NCI-H2107 treated with DMSO at 0.1 percent for 48 hours (cell line): ENCODE measurements at regions not wholly inside any gene's neighbourhood (a gene's known extent, or its start where the extent isn't known, plus 50 kb on each side); places are given as distances from the start of the nearest gene placed in this dataset.
"Not testable (repeated sequence)": the region's sequence is repeated elsewhere in the genome, so short reads cannot be mapped to it uniquely, and the experiment has no call there.

ENCODE experiments used
- DNase-seq: peaks from one replicate; lab custom pipeline; 2025; ENCODE audit not compliant: unreplicated experiment; lab: John Stamatoyannopoulos, UW

DNA sequence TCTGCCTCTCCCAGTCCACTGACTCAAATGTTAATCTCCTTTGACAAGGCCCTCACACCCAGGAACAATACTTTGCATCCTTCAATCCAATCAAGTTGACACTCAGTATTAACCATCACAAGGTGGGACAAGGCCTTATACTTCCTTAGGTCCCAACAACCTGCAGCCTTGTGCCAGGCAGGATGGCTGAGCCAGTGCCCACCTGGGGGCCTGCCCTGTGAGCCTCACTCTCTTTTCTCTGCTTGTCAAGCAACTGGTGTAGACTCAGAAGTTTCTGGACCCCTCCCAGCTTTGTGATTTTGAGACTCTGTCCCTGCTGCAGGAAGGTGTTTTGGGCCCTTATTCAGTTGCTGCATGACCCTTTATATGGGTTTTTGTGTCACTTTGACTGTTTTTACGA, 310.0 kb upstream of the C1orf174 start:
- DNase-seq: no peak

DNA sequence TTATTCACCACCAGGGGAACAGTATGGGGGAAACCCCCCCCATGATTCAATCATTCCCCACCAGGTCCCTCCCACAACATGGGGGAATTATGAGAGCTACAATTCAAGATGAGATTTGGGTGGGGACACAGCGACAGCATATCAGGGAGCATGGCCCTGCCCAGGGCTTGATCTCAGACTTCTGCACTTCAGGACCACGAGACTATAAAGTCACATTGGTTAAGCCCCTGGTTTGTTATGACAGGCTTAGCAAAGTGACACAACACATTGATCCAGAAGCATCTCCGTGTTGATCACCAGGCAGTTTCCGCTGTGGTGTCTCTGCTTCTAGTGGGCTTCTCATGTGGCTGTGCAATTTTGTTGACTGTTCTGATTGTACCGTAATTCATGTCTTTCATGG, 312.7 kb upstream of the C1orf174 start:
- DNase-seq: no peak

DNA sequence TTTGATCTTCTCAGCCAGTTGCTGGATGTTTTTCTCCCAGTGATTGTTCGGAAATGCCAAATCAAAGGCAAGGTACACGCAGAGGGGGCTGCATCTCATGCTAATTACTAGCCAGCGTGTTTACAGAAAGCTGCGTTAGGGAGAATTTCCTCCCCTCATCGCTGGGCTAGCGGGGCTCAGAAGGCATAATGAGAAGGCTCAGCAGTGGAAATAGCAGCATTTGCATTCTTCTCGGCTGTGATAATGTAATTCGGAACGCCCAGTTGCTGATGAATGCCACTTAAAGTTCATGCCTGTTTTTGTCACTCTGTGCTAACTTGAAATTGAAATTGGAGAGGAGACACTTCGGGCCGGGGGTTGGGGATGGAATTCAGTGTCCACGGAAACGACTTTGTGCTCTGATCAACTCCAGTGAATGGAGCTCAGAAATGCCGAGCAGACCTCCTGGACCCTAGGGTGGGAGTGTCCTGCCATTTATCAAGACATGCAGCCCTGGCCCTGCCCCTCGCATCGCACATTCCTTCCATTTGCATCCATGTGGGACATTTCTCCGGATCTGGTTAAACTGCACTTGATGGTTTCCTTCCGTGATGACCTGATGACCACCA, 313.4 kb upstream of the C1orf174 start:
- no peak for DNase-seq

DNA sequence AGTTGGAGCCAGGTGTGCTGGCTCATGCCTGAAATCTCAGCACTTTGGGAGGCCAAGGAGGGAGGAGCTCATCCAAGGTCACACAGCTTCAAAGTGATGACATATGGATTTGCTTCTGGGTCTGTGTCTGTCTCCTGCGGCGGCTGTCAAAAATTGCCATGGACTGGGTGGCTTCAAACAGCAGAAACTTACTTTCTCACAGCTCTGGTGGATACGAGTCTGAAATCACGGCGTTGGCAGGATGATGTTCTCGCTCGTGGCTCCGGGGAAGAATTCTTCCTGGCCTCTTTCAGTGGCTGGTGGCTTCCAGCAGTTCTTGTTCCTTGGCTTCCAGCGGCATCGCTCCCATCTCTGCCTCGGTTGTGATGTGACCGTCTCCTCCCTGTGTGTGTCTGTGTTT, 314.8 kb upstream of the C1orf174 start:
- DNase-seq: no peak

DNA sequence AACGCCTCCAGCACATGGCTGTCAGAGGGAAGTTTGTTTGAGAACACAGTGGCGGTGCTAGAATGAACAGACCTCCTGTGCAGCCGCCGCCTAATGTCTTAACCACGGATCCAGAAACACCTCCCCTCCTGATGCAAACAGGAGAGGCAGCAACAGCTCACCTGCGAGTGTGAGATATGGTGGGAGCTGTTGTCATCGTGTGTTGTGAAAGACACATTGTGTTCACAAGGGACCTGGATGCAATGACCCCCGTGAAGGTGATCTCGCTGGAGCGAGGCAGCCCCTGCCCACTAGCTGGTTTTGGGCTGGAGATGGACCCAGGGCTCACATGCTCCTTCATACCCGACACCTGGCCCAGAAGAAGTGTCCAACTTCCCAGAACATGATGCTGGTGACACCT, 315.3 kb upstream of the C1orf174 start:
- DNase-seq: no peak

DNA sequence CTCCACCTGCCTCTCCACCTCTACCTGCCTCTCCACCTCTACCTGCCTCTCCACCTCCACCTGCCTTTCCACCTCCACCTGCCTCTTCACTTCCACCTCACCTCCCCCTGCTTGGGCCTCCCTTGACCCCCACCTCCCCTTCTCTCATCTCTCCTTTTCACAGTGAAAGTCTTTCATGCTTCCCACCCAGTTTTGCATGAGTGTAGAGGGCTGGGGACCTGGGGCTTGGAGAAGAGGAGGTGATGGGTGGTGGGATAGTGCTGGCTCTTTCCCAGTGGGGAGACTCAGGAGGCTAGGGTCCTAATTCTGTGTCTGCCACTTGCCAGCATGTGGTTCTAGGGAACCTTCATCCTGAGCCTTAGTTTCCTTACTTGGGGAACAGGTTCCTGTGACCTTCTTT, 316.2 kb upstream of the C1orf174 start:
- DNase-seq: no peak

DNA sequence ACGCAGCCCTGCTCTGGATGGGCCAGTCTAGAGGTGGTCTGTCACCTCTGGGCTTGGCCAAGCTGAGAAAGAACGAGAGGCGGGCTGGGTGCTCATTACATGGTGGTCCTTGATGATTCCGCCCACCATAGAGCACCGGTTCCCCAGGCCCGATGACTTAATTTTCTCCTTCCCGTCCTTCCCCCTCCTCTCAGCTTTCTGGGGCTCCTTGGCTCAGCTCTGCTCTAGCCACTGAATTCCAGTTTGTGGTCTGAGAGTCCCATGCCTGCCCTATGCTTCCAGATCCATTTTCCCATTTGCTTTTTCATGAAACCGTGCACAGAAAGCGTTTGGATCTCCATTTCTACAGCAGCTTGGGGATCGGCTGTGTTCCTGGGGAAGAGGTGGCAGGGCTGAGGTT, 318.5 kb upstream of the C1orf174 start:
- no peak for DNase-seq

DNA sequence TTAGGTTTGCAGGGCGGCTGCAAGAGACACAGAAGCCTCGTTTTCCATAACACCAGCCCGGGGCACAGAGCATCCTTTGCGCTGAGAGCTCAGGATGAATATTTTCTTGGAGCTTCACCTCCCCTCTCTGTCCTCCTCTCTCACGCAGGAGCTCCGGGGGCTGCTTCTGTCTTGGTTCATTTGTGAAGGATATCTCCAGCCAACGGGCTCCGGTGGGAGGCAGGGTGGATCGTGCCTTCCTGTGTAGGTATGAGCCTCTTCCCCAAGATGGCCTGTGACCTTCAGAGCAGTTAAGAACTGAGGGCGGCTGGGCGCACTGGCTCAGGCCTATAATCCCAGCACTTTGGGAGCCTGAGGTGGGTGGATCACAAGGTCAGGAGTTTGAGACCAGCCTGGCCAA, 319.0 kb upstream of the C1orf174 start:
- no peak for DNase-seq

DNA sequence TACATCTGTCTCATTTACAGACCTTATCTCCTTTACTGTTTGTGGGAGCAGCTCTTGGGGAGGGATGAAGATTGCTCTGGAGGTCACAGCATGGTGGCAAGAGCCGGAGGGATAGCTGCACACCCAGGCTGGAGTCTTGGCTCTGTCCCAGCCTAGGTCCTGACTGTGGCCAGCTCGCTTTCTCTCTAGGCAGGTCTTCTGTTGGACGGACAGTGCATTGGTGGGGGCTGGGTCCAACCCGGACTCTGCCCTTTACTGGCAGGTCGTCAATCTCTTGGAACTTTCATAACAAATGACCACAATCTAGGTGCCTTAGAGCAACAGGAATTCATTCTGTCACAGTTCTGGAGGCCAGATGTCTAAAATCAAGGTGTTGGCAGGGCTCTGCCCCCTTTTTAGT, 319.8 kb upstream of the C1orf174 start:
- no peak for DNase-seq

DNA sequence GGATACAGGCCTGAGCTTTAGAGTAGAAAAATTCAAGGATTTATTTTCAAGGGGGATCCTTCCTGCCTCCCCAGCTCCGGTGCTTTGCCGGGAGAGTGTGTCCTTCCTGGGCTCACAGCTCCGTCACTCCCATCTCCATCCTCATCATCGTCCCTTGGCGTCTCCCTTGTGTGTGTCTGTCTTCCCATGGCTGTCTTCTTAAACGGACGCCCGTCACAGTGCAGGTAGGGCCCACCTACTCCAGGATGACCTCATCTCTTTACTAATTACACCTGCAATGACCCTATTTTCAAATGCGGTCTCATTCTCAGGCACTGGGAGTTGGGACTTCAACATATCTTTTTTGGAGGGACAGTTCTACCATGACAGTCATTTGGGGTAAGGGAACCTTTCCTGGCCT, 320.3 kb upstream of the C1orf174 start:
- DNase-seq: no peak

DNA sequence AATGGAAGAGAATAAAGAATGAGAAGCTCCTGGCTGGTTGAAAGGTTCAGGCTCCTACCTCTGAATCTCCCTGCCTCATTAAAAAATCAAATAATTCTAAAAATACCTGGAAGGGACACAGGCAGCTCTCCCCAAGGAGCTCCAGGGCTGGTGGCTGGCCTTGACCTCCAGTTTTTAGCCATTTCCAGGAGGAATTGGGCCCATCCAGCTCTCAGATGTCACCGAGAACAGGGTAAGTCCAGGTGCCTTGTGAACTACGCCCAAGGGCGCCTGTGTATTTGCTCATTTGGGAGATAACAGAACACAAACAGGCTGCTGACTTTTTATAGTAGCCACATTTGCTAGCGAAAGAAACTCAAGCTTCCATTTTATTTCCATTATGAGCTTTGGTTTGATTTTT, 321.0 kb upstream of the C1orf174 start:
- DNase-seq: no peak

DNA sequence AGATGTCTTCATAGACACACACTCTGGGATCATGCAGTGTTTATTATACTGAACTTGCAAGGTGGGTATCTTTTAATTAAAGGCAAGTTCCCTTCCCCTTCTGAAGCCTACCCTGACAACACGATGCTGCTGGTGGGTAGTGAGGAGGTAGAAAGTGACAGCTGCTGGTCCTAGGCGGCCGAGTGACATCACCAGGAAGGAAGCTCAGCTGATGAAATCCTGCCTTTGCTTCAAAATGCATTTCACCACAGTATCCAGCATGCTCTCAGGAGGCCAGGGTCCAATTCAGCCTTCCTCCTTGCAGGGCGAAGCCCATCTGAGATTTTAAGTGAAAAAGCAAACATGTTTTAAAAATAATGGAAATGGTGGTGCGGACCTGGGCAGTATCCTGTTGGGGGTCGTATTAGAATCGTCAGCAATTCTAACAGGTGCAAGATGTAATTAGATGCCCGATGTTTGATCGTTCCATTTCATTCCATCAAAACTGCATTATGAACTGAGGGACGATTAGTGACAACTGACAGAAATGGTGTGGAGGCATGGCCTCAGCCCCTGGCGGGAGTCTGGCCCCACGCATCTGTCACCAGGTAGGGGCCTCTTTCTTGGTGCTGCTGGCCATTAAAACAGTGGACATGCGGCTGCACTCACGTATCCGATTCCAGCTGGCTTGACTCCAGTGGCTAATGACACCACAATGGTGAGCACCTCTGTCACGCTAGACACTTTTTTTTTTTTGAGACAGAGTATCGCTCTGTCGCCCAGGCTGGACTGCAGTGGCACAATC, 324.8 kb upstream of the C1orf174 start:
- peak; percentile 0 for DNase-seq

DNA sequence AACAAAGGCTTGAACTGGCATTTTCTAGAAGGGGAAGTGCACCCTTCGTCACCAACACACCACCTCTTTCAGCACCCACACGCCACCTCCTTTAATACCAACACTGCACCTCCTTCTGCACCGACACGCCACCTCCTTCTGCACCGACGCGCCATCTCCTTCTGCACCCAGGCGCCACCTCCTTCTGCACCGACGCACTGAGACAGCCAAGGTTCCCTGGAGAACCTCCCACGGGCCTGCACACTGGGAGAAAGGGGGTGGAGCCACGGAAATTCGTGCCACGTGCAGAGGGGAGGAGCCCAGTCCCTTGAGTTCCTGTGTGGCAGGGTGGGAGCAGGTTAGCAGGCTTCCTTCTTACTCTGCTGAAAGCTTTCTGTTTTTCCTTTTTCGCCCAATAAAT, 327.9 kb upstream of the C1orf174 start:
- no peak for DNase-seq

DNA sequence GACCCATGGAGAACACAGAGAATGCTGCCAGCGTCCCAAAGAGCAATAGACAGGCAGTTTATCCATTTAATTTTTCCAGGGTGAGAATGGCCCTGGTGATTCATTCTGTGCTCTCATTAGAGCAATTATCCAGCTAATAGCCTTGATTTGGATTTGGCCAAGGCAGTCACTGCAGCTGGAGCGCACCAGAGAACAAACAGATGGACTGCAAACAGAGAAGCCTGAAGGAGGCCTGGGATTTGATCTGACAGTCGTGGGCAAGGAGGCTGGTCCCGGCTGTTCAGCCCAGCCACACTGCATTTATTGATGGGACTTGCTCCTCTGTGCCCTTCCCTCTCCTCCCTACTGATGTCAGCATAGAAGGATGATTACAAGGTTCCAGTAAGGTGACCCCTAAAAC, 353.9 kb upstream of the C1orf174 start:
- no peak for DNase-seq

DNA sequence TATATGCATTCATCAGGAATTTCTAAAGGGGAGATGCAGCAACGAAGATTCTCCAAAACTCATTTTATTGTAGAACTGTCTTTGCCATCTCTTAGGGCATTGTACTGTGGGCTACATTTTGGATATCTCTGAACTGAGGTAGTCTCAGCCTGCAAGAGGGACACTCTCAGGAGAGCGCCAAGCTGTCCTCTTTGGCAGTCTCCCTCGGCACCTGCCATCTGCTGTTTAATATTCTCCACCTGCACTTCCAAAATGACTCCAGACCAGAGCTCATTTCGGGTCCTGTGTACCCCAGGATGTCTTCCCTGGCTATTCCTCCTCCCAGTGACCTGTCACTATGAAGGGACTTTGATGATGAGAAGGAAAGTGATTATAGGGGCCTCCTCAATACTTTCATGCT, 356.3 kb upstream of the C1orf174 start:
- DNase-seq: no peak

DNA sequence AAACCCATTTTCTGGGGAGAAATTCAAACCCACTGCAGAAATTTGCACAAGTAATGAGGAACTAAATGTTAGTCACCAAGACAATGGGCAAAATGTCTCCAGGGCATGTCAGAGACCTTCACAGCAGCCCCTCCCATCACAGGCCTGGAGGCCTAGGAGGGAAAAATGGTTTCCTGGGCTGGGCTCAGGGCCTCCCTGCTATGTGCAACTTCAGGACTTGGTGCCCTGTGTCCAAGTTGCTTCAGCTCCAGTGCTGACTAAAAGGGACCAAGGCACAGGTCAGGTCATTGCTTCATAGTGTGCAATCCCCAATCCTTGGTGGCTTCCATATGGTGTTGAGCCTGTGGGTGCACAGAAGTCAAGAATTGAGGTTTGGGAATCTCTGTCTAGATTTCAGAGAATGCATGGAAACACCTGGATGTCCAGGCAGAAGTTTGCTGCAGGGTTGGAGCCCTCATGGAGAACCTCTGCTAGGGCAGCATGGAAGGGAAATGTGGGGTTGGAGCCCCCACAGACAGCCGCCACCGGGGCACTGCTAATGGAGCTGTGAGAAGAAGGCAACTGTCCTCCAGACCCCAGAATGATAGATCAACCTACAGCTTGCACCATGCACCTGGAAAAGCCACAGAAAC, 358.2 kb upstream of the C1orf174 start:
- DNase-seq: not testable (repeated sequence)

DNA sequence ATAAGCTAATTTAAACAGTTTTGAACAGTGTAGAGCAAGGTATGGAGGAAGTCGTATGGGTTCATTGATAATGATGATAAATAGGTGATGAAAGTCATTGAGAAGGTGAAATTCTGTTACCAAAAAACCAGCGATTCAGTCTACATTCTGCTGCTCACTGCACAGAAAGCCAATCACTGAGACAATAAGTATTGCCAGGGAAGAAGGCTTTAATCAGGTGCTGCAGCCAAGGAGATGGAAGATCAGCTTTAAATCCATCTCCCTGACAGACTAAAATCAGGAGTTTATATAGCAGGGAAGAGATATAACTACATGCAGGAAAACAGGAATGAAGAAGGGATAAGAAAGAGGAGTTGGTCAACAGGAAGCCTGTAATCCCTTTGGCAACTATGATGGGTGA, 361.3 kb upstream of the C1orf174 start:
- DNase-seq: no peak

DNA sequence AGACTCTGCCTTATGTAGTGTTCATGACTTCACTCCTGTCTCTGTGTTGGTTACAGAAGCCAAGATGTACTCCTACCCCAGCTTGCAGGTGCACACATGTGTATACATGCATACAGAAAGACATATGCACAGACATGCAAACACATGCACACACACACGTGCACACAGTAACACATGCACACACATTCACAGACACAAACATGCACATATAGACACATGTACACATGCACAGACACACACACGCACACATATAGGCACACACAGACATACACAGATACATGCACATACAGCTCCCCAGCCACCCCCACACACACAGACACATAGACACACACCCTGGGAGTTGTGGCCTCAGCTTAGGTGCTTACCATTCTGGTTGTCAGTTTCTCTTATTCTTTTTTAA, 362.6 kb upstream of the C1orf174 start:
- no peak for DNase-seq

DNA sequence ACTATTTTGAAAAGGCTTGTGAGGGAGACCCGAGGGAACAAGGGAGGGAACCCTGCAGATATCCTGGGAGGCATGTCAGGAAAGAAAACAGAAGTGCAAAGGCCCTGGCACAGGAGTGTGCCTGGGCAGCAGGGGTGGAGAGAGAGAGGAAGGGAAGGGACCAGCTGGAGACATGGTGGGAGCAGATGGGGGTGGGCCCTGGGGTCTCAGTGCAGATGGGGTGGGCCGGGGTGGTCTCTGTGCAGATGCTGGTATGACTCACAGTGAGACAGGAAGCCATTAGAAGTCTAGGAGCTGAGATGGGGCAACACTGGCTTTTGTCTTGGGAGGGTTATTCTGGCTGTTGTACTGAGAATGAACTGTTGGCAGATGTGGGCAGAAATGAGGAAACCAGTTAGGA, 363.6 kb upstream of the C1orf174 start:
- DNase-seq: no peak

DNA sequence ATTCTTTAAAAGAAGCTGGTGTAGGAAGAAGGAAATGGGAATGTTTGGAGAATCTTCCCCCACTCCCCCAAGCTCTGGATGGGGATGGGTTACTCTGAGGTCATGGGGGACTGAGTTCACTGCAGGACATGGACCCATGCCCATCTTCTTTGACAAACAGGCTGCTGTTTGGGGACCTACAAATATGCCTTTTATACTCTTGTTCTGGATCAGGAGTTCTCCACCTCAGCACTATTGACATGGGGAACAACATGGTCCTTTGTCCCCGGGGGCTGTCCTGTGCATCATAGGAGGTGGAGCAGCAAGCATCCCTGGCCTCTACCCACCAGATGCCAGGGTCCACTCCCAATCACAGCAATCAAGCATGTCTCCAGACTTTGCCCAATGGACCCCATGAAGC, 365.8 kb upstream of the C1orf174 start:
- no peak for DNase-seq

DNA sequence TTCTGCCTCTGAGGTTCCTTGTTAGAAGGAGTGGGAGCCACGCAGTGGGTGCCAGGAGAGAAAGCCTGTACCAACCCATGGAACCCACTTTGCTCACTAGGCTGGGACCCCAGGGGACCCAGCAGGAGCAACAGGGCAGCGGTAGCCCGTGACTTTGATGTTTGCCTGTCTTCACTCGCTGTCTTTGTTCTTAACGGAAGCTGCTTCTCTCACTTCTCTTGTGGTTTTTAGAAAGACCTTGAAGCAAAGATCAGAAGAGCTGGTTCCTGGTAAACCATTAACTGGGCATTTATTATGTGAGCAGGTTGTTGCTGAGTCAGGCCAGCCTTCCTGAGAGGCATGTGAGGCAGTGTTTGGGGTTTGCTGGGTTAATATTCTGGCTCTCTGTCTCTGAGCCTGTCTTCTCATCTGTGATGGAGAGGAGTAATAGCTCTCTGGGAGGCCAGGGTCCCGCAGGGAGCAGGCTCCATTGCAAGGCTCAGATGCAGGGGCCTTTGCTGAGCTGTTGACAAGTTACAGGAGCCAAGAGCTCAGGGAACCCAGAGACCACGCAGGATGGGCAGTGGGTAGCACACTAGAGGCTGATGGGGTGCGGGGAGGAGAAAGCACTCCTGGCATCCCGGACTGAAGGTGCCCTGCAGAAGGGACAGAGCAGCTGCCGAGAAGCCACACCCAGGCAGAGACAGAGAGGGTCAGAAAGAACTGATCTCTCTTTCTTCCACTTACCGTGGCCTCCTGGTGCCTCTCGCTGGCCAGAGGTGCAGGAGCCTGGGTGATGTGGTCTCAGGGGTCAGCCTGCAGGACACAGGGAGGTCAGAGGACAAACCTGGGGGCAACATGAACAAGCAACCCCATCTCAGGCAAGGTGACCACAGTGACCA, 367.5 kb upstream of the C1orf174 start:
- DNase-seq: no peak
